HG03280 (cell line): ENCODE measurements at regions not wholly inside any gene's neighbourhood (a gene's known extent, or its start where the extent isn't known, plus 50 kb on each side); places are given as distances from the start of the nearest gene placed in this dataset.
"Not testable (repeated sequence)": the region's sequence is repeated elsewhere in the genome, so short reads cannot be mapped to it uniquely, and the experiment has no call there.

Experiments used
- ATAC-seq: cut with Tn5 transposase; IDR thresholded peaks from one replicate; pipeline ENCODE4 v1.9.1; 2021; ENCODE audit warnings: mild to moderate bottlenecking, moderate library complexity; ENCODE audit not compliant: unreplicated experiment

DNA sequence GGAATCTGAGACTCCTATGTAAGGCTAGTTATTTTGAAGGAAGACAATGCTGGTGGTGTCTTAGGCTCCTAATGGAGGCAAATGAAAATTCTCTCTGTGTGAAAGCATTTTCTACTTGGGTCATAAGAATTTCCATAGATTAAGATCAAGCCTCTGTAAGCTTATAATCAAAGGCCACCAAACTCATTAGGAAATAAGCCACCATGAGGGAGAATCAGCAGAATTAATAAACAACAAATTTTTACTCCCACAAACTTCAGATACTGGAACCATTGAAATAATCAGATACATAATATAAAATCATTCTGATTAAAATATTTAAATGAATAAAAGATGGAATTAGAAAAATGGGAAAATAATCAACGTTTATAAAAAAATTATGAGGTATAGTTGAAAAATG lies 178.7 kb downstream of the NPIPA8 start:
- ATAC-seq: not testable (repeated sequence)

DNA sequence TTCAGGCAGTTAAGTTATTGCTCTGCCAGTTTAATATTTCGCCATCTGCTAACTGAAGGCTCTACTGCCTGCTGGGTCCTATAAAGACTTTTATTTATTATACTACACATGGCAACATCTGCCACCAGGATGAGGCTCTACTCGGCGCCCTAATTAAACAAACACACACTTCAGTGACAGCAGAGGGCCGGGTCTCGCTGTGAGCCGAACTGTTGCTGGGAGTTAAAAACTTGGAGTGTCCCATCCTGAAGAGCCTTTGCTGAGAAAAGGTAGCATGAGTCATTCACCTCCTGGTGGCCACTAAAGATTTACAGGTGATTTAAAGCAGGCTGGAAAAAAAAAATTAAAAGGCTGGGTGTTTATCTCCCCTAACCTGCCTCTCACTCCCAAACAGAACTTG lies 183.7 kb downstream of the NPIPA8 start:
- ATAC-seq: not testable (repeated sequence)

DNA sequence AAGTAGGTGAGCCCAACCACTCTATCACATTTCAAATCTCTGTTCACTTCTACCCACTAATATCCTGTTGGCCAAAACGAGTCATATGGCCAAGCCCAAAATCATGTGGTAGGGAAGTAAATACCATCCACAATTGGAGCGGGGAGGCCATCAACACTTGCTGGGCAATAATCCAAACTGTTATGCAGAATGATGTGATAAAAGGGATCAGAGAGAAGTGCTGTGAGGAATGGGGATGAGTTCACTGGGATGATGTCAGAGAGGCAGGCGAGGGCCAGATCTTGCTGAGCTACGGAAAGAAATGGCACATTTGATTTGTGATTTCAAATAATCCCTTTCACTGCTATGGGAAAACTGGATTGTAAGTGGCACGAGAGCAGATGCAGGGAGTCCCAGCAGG lies 188.4 kb downstream of the NPIPA8 start:
- not testable (repeated sequence) for ATAC-seq

DNA sequence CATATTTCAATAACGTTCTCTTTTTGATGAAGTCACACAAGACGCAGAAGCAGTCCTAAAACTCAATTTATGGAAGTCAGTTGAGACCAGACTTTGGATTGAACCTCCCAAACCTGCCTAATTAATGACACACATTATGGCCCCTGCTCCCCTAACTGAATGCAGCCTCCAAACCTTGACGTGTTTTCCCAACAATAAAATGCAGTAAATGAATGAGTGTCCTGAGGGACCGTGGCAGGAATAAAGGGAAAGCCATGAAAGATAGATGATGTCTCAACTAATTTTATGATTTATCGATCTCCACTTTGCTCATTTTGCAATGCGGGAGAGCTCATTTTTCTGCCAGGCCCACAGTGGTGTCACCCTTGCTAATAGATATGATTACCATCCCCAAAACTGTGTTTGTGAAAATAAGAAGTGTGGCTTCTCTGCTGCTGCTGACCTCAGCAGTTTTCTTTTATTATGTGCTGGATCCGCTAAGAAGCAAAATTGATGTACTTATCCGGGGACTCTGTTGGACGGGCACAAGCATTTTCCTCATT lies 189.9 kb downstream of the NPIPA8 start:
- ATAC-seq: not testable (repeated sequence)

DNA sequence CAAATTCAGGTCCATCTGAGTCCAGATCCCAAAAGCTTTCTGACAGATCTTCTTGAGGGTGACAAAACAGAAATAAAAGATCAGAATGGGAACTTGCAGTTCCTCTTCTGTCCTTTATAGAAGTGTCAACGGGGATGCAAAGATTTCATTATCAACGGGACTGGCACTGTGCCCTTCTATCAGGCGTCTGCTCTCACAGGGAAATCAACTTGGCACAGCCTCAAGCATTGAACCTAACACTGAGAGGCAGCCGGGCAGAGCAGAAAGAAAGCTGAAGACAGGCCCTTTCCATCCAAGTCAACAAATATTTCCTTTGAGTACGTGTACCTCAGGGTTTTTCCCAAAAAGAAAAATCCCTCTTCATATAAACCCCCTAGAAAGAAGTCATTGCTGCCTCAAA lies 194.5 kb downstream of the NPIPA8 start:
- not testable (repeated sequence) for ATAC-seq

DNA sequence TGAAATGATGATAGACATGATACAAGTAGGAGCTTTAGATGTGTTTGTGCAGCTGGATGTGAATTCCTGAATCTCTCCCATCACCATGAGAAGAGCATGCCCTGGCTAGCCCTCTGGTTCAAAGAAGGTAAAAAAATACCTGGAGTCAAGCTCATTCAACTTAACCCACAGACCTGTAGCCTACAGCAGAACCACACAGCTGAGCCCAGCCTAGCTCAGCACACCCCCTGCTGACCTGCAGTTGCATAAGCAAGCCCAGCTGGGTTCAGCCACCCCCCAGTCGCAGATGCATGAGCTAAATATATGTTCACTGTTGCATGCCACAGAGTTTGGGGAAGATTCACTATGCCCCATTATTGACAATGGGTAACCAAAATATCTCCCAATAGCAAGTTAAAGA lies 200.2 kb downstream of the NPIPA8 start:
- ATAC-seq: not testable (repeated sequence)

DNA sequence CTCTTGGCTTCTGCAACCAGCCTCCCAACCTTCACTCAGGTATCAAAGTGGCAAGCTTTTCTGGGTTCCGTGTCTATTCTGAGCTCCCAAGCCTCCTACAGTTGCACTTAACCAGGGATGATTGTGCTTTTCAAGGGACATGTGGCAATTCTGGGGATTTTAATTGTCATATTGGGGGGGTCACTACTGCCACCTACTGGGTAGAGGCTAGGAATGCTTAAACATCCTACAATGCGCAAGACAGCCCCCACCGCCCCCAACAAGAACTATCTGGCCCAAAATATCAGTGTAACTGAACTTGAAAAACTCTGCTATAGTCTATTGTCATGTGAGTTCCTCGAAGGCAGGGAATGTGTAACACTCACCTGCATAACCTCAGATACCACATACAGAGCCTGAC lies 201.5 kb downstream of the NPIPA8 start:
- not testable (repeated sequence) for ATAC-seq

DNA sequence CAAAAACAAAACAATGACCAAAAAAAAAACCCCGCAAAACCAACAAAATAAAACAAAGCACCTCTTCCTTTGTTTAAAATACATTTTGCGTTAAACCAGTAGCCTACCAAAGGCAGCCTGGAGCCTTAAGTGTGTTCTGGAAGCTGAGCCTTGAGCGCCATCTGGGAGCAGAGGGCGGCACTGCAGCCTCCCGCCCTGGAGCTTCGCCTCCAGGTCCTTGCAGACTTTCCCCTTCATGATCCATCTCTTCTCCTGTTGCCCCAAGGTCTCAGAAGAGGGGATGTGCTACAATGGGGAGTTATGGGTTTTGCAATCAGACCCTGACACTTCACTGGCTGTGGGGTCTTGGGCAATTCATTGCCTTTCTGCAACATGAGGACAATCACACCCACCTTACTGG lies 204.9 kb downstream of the NPIPA8 start:
- not testable (repeated sequence) for ATAC-seq

DNA sequence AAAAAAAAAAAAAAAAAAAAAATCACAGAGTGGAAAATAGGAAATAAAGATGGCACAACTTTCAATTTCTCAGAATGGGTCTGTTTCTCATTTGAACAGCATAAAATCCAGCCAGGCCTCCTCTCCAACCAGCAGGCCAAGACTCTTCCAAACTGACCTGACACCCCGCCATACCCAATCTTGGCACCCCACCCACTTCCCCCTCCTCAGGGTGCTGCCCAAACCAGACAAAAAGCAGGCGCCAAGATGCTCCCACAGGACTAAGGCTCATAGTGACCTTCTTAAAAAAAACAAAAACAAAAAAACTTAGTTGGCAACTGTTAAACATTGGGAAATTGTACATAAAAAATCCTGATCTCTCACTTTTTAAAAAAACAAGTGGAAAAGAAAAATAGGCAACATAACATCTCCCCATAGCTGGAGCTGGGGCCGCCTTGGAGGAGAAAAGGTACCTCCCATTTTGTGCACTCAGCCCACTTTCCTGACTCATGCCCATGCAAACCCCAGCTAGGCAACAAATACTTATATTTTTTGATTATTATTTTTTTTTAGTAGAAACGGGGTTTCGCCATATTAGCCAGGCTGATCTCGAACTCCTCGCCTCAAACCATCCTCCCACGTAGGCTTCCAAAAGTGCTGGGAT lies 205.9 kb downstream of the NPIPA8 start:
- ATAC-seq: not testable (repeated sequence)

DNA sequence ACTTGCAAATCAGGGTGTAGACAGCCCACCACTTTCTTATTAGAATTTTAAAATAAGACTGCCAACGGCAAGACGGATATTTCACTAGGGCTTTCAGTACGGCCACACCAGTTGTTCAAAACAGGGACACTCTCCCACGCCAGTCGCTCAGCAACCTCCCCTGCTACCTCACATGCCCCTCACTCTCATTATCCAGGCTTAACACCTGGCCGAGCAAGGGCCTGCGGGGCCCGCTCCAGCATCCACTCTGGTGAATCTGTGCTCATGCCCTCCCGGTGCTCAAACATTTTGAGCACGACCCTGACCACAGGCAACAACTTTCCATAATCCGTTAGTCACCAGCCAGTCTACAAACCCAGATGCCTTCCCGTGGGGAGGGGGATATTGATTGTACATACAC lies 209.5 kb downstream of the NPIPA8 start:
- ATAC-seq: not testable (repeated sequence)

DNA sequence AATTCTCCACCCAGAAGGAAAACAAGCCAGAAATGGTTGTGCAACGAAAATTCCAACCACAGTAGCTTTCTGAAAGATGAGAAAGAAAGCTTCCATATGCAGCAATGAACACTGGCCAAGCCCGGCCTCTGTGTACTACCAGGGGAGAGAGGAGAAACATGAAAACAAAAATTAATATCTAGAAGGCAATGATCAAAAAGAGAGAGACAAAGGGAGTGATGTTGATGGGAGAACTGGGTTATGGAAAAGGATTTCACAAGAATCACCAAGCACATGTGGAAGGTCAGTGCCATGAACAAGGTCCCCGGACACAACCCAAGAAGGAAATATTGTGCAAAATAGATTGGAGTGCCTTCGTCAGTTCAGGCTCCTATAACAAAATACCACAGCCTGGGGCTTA lies 217.4 kb downstream of the NPIPA8 start:
- not testable (repeated sequence) for ATAC-seq

DNA sequence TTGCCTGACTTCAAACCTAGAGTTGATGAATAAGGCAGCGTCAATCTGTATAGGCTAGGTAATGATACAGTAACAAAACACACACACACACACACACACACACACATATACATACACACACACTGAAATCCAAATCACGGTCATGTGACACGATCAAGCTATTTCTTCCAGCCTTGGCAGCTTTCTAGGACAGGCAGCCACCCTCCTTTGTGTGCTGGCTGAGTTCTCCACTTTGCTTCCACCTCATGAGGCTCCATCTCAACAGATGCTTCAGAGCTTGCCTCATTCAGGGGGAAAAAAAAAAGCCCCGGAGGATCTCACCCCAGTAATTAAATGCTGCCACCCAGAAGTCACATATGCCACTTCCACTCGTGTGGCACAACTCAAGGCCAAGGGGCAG lies 217.9 kb downstream of the NPIPA8 start:
- not testable (repeated sequence) for ATAC-seq

DNA sequence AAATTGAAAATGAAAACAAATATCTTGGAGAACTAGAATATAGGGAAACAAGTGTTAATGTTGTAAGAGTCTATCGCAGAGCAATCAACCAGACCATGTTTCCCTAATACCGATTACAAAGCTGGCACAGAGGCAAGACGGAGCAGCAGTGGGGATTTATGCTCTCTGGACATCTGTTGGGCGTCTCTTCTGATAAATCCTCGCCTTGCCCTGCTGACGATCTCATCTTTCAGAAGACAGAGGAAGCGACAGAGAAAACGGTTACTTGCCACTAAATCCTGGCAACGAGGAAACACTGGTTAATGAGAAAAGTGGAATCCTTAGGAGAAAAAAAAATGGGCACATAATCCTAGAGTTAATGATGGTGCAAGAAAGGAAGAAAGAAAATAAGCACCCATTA lies 218.5 kb downstream of the NPIPA8 start:
- ATAC-seq: not testable (repeated sequence)

DNA sequence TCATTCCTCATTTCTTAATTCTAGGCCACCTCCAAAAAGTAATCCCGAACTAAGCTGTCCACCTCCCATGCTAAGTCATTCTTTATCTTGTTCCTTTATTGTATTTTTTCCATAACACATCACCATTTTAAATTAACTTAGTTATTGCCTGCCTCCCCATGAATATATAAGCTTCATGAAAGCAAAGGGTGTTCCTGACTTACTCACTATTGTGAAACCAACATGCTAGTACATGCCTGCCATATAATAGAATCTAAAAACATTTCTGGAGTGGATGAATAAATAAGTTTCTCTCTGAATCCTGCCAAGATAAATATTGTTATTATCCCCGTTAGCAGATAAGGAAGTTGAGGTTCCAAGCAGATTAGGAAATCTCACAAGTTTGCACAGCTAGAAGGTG lies 232.1 kb downstream of the NPIPA8 start:
- not testable (repeated sequence) for ATAC-seq

DNA sequence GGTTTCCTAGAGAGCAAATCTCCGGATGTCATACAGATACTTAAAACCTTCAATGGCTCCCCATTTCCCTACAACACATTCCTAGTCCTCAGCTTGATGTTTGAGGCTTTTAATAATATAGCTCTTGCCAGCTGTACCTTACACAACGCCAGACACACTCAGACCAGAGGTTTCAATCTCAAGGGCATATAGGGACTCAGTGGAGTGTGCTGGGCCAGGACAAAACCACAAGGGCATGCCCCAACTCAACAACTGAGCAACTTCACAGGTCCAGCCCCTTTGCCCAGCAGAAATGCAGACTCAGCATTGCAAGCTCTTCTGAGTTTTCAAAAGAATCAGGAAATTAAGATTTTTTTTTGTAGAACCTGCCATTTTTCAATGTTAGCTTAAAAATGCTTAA lies 235.5 kb downstream of the NPIPA8 start:
- ATAC-seq: not testable (repeated sequence)

DNA sequence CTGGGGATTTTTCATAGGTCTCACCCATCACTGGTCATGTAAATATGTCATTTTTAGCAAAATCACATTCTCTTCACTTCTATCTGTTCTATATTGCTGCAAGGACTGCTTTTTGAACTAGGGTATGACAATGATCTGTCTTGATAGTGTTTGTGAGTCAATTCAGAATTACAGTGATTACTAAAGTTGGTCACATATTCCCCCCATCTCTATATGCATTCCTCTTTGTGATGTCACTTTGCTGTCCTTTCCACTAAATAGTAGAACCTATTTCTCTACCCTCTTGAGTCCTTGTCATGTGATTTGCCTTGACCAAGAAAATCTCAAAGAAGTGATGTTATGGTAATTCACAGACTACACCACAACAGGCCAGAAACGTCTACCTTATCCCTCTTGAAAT lies 243.9 kb downstream of the NPIPA8 start:
- ATAC-seq: not testable (repeated sequence)

DNA sequence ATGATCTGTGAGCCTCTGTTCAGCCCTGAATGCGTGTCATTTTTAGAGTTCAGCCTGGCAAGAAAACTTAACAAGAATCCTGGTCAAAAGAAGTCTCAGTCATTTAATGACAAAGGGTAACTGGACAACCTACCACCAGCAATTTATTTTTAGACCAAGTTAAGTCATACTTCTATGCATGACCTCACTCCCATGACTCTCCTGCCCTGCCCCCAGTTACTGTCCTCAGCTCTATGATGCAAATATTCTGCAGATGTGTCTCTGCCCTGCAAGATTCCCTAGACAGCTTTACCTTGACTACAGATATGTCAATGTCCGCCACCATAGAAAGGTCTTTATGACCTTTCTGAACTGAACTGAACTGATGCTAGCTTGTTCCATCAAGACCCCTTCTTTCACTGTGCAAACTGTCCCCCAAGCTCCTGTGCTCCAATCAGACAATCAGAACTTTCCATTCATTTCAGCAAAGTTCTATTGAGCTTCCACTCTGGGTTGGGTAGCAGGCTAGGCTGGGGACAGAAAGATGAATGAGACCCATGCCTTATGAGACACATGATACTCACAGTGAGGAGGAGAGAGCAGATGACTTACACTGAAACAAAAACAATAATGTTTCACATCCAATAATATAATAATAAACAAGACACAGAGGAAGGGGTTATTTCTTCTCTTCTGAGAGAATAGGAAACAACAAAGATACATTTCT lies 255.7 kb downstream of the NPIPA8 start:
- ATAC-seq: not testable (repeated sequence)

DNA sequence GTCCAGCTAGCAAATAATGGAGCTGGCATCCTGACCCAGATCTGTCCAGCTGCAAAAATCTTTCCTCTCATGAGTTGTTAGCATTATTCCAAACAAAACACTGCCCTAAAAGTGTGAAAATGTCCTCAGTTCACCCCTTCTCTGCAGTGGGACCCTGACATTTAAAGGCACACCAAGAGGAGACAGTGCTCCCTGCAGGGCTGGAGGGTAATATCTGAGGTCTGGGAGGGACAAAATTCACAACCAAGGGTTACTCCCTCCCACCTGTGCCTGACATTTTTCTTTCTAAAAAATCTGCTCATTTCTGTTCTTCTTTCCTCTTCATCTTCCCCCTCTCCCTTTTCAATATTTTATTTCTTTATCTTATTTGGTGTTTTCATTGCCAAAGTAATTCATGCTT lies 258.6 kb downstream of the NPIPA8 start:
- ATAC-seq: not testable (repeated sequence)

DNA sequence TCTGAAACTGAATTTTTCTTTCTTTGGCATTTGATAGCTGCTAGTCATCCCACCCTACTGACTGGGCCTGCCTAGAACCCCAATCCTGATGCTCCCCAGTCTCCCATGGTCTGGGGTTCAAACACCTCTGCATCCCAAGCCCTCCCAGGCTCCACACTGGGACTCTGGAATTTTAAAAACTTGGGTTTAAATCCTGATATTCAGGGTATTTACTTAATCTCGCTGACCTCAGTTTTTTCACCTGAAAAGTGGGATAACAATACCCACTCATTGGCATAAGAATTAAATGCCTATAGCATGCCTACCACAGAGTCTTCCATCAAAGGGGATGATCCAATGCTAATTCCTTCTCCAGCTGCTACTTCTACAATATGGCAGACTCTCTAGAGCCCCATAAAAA lies 264.4 kb downstream of the NPIPA8 start:
- no peak for ATAC-seq

DNA sequence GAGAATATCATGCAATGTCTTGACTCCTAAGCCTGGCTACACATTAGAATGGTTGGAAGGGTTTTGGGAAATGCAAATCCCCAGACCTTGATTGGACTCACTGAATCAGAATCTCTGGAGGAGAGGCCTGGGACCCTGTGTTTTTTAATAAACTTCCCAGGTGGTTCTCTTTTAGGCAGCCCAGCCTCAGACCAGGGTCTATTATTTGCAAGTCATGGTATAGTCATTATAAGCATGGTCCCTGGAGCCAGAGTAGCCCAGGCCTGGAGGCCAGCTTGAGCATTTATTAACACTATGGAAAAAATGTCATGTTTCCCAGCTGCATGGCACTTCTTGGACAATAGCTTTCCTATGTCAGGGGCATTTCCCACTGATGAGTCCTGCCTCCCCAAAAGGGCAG lies 266.9 kb downstream of the NPIPA8 start:
- ATAC-seq: no peak

DNA sequence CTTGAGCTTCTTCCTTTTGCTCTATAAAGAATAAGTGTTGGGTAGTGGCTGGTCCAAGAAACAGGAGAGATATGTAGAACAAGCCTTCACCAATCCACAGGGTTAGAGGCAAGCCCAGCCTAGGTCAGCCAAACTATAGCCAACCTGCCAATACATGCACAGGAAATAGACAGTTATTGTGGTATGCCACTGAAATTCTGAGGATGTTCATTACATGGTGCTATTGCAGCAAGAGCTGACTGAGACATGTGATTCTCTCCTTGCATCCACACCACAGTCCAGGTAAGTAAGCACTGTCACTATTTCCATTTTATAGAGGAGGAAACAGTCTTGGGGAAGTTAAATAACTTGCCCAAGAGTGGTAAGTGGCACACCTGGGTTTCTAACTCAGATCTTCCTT lies 268.1 kb downstream of the NPIPA8 start:
- ATAC-seq: no peak

DNA sequence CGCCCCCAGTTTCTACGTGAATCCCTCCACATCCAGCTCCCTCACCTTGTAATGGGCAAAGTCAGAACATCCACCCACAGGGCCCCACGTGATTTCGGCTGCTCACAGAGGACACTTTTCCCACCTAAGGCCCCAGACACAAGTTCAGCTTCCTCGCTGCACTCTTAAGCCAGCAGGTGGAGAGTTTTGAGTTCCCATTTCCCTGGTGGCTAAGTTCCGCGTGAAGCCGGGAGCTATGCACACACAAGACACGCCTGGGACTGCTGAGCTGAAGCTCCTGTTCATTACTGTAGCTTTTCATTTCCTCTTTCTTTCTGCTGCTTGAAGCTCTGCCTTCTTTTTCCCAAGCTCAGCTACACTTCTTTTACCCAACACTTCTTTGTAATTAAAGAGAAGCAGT lies 273.8 kb downstream of the NPIPA8 start:
- ATAC-seq: no peak
